ENCODE measurements at regions not wholly inside any gene's neighbourhood (a gene's known extent, or its start where the extent isn't known, plus 50 kb on each side); places are given as distances from the start of the nearest gene placed in this dataset.

DNA sequence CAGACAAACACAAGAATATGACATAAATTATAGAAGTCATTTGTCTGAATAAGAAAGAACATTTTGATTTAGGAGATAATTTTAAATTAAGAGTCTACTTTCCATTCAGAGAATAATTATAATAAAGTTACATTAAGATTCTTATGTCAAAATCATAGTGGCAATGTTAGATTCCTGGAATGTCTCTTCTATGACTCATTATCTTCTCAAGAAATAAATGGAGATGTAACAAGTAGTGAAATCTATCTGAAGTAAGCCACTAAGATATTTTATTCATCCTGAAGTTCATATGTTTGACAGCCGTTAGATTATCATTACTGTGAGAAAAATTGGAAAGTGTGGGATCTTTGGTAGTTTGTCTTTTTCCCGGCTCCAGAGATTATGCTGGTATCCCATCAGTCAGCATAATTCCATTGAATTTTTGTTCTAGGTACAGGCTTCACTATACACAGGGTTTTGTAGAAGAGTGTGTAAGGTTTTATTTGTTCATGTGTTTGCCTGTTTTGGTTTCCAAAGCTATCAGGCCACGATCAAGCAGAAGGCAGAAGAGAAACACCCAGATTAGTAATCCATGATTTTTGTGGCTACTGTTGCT lies 1246.6 kb upstream of the LRRTM1 start:
- Histone ChIP-seq H3K4me3 (no peak overlapping the region), H3K9me3 (peaks cover 0 to 12% (median 0%) of the 10 kb centered on the region in 12 donors), H3K27me3 (no peaks in the 10 kb centered on the region), H3K36me3 (no peaks in the 10 kb centered on the region), H3K27ac (no peak overlapping the region), H3K4me1 (no peaks in the 10 kb centered on the region)
- TF ChIP-seq POLR2A (IDR thresholded peaks at IDR 0.05) (no peak), CTCF (IDR thresholded peaks at IDR 0.05) (no peak)
- 71 to 84% (median 75%) methylated on average over 3 of the region's 3 CpGs for whole genome bisulfite sequencing, 4 donors
- intact Hi-C loops (cut with DNase I), result no loop called here
- ATAC-seq (no peak), DNase-seq (no peak)

- 81 to 90% (median 88%) methylated on average over 3 of the region's 3 CpGs for WGBS, 4 donors
- Histone ChIP-seq H3K27ac (no peak overlapping the region), H3K4me1 (no peaks in the 10 kb centered on the region), H3K36me3 (no peaks in the 10 kb centered on the region), H3K9me3 (peaks cover 0 to 7% (median 0%) of the 10 kb centered on the region in 12 donors), H3K27me3 (no peaks in the 10 kb centered on the region), H3K4me3 (no peak overlapping the region)
- no peak for TF ChIP-seq POLR2A (IDR thresholded peaks at IDR 0.05)
- no peak for TF ChIP-seq CTCF (IDR thresholded peaks at IDR 0.05)
- ATAC-seq (no peak), DNase-seq (no peak)
- intact Hi-C loops (cut with DNase I), result no loop called here
Observed at GRCh38 chr2:81550277-81550676, 1245.7 kb upstream of the LRRTM1 start.

DNA sequence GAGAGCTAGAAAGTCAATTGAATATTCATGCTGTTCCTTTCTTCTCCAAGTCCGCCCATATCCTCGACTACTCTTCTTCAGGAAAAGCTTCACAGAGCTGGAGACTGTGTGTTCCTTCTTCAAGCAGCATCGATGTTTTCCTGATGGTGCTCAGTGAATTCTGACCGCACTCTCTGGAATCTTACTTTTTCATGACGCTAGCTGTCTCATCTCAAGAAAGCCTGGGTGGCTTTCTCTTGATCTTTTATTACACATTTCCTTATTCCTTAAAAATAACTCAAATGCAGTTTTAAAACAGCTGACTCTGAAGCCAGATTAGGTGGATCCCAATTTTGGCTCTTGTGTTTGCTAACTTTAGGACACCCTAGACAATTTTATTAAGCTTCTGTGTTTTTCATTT lies 1245.1 kb upstream of the LRRTM1 start:
- DNase-seq (no peak), ATAC-seq (no peak)
- no peaks in the 10 kb centered on the region for H3K4me1 ChIP-seq
- no peaks in the 10 kb centered on the region for H3K27me3 ChIP-seq
- no peaks in the 10 kb centered on the region for H3K36me3 ChIP-seq
- TF ChIP-seq POLR2A (IDR thresholded peaks at IDR 0.05) (no peak), CTCF (IDR thresholded peaks at IDR 0.05) (no peak)
- WGBS, 4 donors, result 75 to 89% (median 82%) methylated on average over 5 of the region's 5 CpGs
- H3K4me3 ChIP-seq, result no peak overlapping the region
- H3K27ac ChIP-seq, result no peak overlapping the region
- peaks cover 0 to 4% (median 0%) of the 10 kb centered on the region in 12 donors for H3K9me3 ChIP-seq
- intact Hi-C loops (cut with DNase I), result no loop called here

DNA sequence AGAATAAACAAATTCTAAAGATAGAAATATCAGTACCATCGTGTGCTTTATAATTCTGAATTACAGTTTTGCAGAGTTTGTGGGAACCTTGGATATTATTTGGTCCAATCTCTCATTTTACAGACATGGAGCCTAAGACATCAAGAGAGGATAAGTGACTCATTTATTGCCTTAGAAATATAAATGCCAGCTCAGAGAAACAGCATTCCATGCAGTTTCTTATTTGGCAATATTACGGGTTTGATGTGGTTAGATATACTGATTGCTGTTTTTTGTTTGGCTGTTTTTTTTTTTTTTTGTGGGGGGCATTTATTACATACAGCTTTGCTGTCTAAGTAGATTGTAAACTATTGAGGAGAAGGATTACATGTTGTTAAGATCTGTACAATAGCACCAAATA lies 1241.1 kb upstream of the LRRTM1 start:
- no peaks in the 10 kb centered on the region for H3K36me3 ChIP-seq
- intact Hi-C loops (cut with DNase I), result no loop called here
- H3K9me3 ChIP-seq, result no peaks in the 10 kb centered on the region
- no peak overlapping the region for H3K4me3 ChIP-seq
- TF ChIP-seq CTCF (IDR thresholded peaks at IDR 0.05) (no peak), POLR2A (IDR thresholded peaks at IDR 0.05) (no peak)
- H3K27me3 ChIP-seq, result no peaks in the 10 kb centered on the region
- ATAC-seq (no peak), DNase-seq (no peak)
- H3K4me1 ChIP-seq, result no peaks in the 10 kb centered on the region
- no peak overlapping the region for H3K27ac ChIP-seq
- WGBS, 4 donors, result 76 to 89% (median 79%) methylated on average over 2 of the region's 2 CpGs

Measured in heart left ventricle (tissue), 16 donors.